ENCODE measurements at regions not wholly inside any gene's neighbourhood (a gene's known extent, or its start where the extent isn't known, plus 50 kb on each side); places are given as distances from the start of the nearest gene placed in this dataset.

GRCh38 chr4:155481150-155481549 lies 104.4 kb upstream of the MAP9 start:
- no peak for DNase-seq
- H3K27ac Mint-ChIP-seq (ENCODE audit: unreplicated experiment): no peak overlapping the region
- no peak overlapping the region for H3K4me3 Mint-ChIP-seq (ENCODE audit: unreplicated experiment)
- H3K27me3 Mint-ChIP-seq (ENCODE audit: unreplicated experiment): no peaks in the 10 kb centered on the region
- no peaks in the 10 kb centered on the region for H3K9me3 Mint-ChIP-seq (ENCODE audit: unreplicated experiment)
- no peaks in the 10 kb centered on the region for H3K36me3 Mint-ChIP-seq (ENCODE audit: unreplicated experiment)
- H3K4me1 Mint-ChIP-seq (ENCODE audit: low read depth, unreplicated experiment): no peaks in the 10 kb centered on the region
- TF ChIP-seq CTCF (IDR thresholded peaks at IDR 0.05; ENCODE audit: partially characterized antibody, unreplicated experiment): no peak

- Mint-ChIP-seq H3K27ac (ENCODE audit: unreplicated experiment) (no peak overlapping the region), H3K4me1 (ENCODE audit: low read depth, unreplicated experiment) (no peaks in the 10 kb centered on the region), H3K36me3 (ENCODE audit: unreplicated experiment) (no peaks in the 10 kb centered on the region), H3K9me3 (ENCODE audit: unreplicated experiment) (no peaks in the 10 kb centered on the region), H3K27me3 (ENCODE audit: unreplicated experiment) (no peaks in the 10 kb centered on the region), H3K4me3 (ENCODE audit: unreplicated experiment) (no peak overlapping the region)
- TF ChIP-seq CTCF (IDR thresholded peaks at IDR 0.05; ENCODE audit: partially characterized antibody, unreplicated experiment): no peak
- no peak for DNase-seq
Measured at GRCh38 chr4:155479835-155480234, 103.1 kb upstream of the MAP9 start.

GRCh38 chr4:155478336-155478835 lies 101.6 kb upstream of the MAP9 start:
- no peak for DNase-seq
- no peak overlapping the region for H3K27ac Mint-ChIP-seq (ENCODE audit: unreplicated experiment)
- no peaks in the 10 kb centered on the region for H3K4me1 Mint-ChIP-seq (ENCODE audit: low read depth, unreplicated experiment)
- no peaks in the 10 kb centered on the region for H3K9me3 Mint-ChIP-seq (ENCODE audit: unreplicated experiment)
- no peak for TF ChIP-seq CTCF (IDR thresholded peaks at IDR 0.05; ENCODE audit: partially characterized antibody, unreplicated experiment)
- no peaks in the 10 kb centered on the region for H3K36me3 Mint-ChIP-seq (ENCODE audit: unreplicated experiment)
- no peak overlapping the region for H3K4me3 Mint-ChIP-seq (ENCODE audit: unreplicated experiment)
- H3K27me3 Mint-ChIP-seq (ENCODE audit: unreplicated experiment): no peaks in the 10 kb centered on the region

- Mint-ChIP-seq H3K27ac (ENCODE audit: unreplicated experiment) (no peak overlapping the region), H3K27me3 (ENCODE audit: unreplicated experiment) (no peaks in the 10 kb centered on the region), H3K9me3 (ENCODE audit: unreplicated experiment) (no peaks in the 10 kb centered on the region), H3K4me3 (ENCODE audit: unreplicated experiment) (no peak overlapping the region), H3K4me1 (ENCODE audit: low read depth, unreplicated experiment) (no peaks in the 10 kb centered on the region), H3K36me3 (ENCODE audit: unreplicated experiment) (no peaks in the 10 kb centered on the region)
- no peak for DNase-seq
- TF ChIP-seq CTCF (IDR thresholded peaks at IDR 0.05; ENCODE audit: partially characterized antibody, unreplicated experiment): no peak
Measured at GRCh38 chr4:155474758-155475157, 98.0 kb upstream of the MAP9 start.

GRCh38 chr4:155473420-155474095 lies 96.8 kb upstream of the MAP9 start:
- Mint-ChIP-seq H3K4me1 (ENCODE audit: low read depth, unreplicated experiment) (no peaks in the 10 kb centered on the region), H3K27me3 (ENCODE audit: unreplicated experiment) (no peaks in the 10 kb centered on the region), H3K4me3 (ENCODE audit: unreplicated experiment) (no peak overlapping the region), H3K27ac (ENCODE audit: unreplicated experiment) (no peak overlapping the region), H3K9me3 (ENCODE audit: unreplicated experiment) (no peaks in the 10 kb centered on the region), H3K36me3 (ENCODE audit: unreplicated experiment) (no peaks in the 10 kb centered on the region)
- DNase-seq: no peak
- TF ChIP-seq CTCF (IDR thresholded peaks at IDR 0.05; ENCODE audit: partially characterized antibody, unreplicated experiment): no peak

Data from glutamatergic neuron (in vitro differentiated cells).